Brain microvascular endothelial cell (primary cell): ENCODE measurements at regions not wholly inside any gene's neighbourhood (a gene's known extent, or its start where the extent isn't known, plus 50 kb on each side); places are given as distances from the start of the nearest gene placed in this dataset.

ENCODE experiments used
- DNase-seq: peaks from one replicate; pipeline ENCODE4 v3.0.0-alpha.2; 2020
- H3K27ac ChIP-seq: fragments of 250-450 bp; sonication (Bioruptor Pico); 2 replicates; pipeline ENCODE4 v1.5.1; 2020; ENCODE audit warnings: mild to moderate bottlenecking, moderate library complexity
- H3K27me3 ChIP-seq: fragments of 250-450 bp; sonication (Bioruptor Pico); replicated peaks from 2 replicates; pipeline ENCODE4 v1.5.1; 2020; ENCODE audit warnings: mild to moderate bottlenecking
- H3K36me3 ChIP-seq: fragments of 250-450 bp; sonication (Bioruptor Pico); replicated peaks from 2 replicates; pipeline ENCODE4 v1.5.1; 2020; ENCODE audit warnings: mild to moderate bottlenecking
- H3K4me3 ChIP-seq: 2 replicates; pipeline ENCODE4 v1.5.1; 2011; ENCODE audit warnings: low read depth, mild to moderate bottlenecking, control low read depth, low read length, moderate library complexity
- in situ Hi-C: cut with HindIII; loops from 2 replicates; pipeline ENCODE4 v1.10.0; 2017; ENCODE audit warnings: low sequenced_read_pairs, low pct_ligation_motif_present
- TF ChIP-seq, protein P1 (sequence below): IDR thresholded peaks from 2 replicates; pipeline ENCODE4 v1.5.1; 2011; ENCODE audit warnings: low read depth, mild to moderate bottlenecking, moderate library complexity, low read length, control low read depth, inconsistent platforms; ENCODE audit errors: missing control alignments

- H3K4me3 ChIP-seq: no peak overlapping the region
- no peak for DNase-seq
- in situ Hi-C loops: no loop called here
- TF ChIP-seq, protein P1, sequence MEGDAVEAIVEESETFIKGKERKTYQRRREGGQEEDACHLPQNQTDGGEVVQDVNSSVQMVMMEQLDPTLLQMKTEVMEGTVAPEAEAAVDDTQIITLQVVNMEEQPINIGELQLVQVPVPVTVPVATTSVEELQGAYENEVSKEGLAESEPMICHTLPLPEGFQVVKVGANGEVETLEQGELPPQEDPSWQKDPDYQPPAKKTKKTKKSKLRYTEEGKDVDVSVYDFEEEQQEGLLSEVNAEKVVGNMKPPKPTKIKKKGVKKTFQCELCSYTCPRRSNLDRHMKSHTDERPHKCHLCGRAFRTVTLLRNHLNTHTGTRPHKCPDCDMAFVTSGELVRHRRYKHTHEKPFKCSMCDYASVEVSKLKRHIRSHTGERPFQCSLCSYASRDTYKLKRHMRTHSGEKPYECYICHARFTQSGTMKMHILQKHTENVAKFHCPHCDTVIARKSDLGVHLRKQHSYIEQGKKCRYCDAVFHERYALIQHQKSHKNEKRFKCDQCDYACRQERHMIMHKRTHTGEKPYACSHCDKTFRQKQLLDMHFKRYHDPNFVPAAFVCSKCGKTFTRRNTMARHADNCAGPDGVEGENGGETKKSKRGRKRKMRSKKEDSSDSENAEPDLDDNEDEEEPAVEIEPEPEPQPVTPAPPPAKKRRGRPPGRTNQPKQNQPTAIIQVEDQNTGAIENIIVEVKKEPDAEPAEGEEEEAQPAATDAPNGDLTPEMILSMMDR: no peak
- peaks cover 10% of the 10 kb centered on the region for H3K27me3 ChIP-seq
- no peak overlapping the region for H3K27ac ChIP-seq
- H3K36me3 ChIP-seq: no peaks in the 10 kb centered on the region
Measured at GRCh38 chr17:77898521-77899434, 59.7 kb upstream of the TNRC6C start.

DNA sequence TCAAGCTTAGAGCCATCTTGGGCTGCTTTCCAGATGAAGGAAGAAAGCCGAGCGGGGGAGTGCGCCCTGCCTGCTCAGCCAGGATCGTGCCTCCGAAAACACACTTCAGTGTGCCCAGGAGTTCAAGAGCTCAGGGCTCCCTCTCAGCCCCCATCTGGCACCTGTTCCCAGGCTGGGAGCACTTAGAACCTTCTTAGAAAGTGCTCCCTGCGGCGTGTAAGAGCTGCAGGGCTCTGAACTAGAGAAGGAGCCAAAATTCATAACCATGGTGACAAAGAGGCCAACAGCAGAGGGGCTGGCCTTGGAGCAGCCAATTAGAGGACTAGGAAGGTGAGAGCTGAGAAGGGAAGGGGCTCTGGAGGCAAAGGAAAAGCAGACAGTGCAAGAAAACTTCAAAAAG, 59.0 kb upstream of the TNRC6C start:
- Histone ChIP-seq H3K27me3 (peaks cover 14% of the 10 kb centered on the region), H3K4me3 (no peak overlapping the region), H3K36me3 (no peaks in the 10 kb centered on the region), H3K27ac (no peak overlapping the region)
- no peak for DNase-seq
- TF ChIP-seq, protein P1: no peak
- in situ Hi-C loops: no loop called here

DNA sequence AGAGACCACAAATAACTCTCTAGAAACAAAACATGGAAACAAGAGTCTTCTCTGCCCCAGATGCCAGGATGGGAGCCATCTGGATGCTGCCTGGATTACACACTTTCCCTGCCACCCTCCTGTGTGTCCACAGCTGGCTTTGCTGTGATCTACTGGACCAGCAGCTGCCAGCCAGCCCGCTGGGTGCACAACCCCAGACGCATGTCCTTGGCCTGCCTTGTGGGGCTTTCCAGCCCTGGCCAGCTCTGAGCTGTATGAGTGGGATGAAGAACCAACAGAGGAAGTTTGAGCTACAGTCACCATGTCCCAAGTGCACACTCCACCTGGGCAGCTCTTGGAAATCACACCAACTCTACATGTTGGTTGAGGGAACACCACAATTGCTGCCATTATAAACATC, 57.0 kb upstream of the TNRC6C start:
- TF ChIP-seq, protein P1: no peak
- Histone ChIP-seq H3K4me3 (no peak overlapping the region), H3K36me3 (no peaks in the 10 kb centered on the region), H3K27me3 (peaks cover 23% of the 10 kb centered on the region), H3K27ac (no peak overlapping the region)
- DNase-seq: no peak
- in situ Hi-C loops: no loop called here

DNA sequence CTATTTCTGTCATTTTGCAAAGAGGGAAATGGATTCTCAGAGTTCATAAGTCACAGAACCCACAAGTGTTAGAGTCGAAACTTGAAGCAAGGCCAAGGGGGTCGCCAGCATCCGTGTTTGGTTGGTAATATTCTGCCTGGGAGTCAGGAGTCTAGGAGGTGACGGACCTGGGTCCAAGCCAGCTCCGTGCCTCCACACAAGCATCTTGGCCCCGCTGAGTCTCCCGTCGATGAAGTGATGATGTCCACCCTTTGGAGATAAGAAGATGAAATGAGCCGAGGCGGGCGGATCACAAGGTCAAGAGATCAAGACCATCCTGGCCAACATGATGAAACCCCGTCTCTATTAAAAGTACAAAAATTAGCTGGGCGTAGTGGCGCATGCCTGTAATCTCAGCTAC, 53.2 kb upstream of the TNRC6C start:
- in situ Hi-C loops: no loop called here
- no peak for DNase-seq
- Histone ChIP-seq H3K27me3 (peaks cover 20% of the 10 kb centered on the region), H3K4me3 (no peak overlapping the region), H3K36me3 (no peaks in the 10 kb centered on the region), H3K27ac (no peak overlapping the region)
- TF ChIP-seq, protein P1: no peak

GRCh38 chr17:77905766-77906165, 52.7 kb upstream of the TNRC6C start:
- TF ChIP-seq, protein P1: no peak
- Histone ChIP-seq H3K27me3 (peaks cover 20% of the 10 kb centered on the region), H3K4me3 (no peak overlapping the region), H3K36me3 (no peaks in the 10 kb centered on the region), H3K27ac (no peak overlapping the region)
- DNase-seq: no peak
- in situ Hi-C loops: no loop called here
